SK-N-SH (cell line): ENCODE measurements at regions not wholly inside any gene's neighbourhood (a gene's known extent, or its start where the extent isn't known, plus 50 kb on each side); places are given as distances from the start of the nearest gene placed in this dataset.

Experiments used
- CTCF ChIA-PET: fragments of 300-600, 350-600 bp; formaldehyde crosslinking; extraction: SDS; loops from one replicate; lab custom pipeline; 2021; lab: Yijun Ruan, JAX
- POLR2A ChIA-PET: fragments of 350-600 bp; sonication (Branson Sonifier 250); formaldehyde crosslinking; extraction: SDS; loops from one replicate; lab custom pipeline; 2020; ENCODE audit warnings: antibody characterized with exemption, inconsistent platforms; lab: Yijun Ruan, JAX
- DNase-seq: peaks from one replicate; pipeline ENCODE4 v3.0.0; 2012
- H2AFZ ChIP-seq: fragments of 200-600 bp; sonication (generic); 2 replicates; pipeline ENCODE4 v1.8.1; 2016; ENCODE audit warnings: antibody characterized with exemption, mild to moderate bottlenecking, low read depth
- H3F3A ChIP-seq: fragments of 200-600 bp; sonication (generic); replicated peaks from 2 replicates; pipeline ENCODE3; 2016; ENCODE audit warnings: antibody characterized with exemption, mild to moderate bottlenecking; ENCODE audit not compliant: insufficient read depth
- H3K27ac ChIP-seq, 2 experiments: fragments of 200-500 bp in 1 of 2; fragments of 200-600 bp in 1 of 2; sonication (Bioruptor generic) in 1 of 2; sonication (generic), shearing (Covaris generic) in 1 of 2; 2 replicates each; pipeline versions ENCODE4 v1.5.1 to v1.6.1; 2014 to 2016; ENCODE audit warnings: low read depth in 2 of 2, inconsistent platforms in 1 of 2, low read length in 1 of 2, mild to moderate bottlenecking in 1 of 2, mixed read lengths in 1 of 2
- H3K27me3 ChIP-seq: fragments of 200-600 bp; sonication (generic), shearing (Covaris generic); 2 replicates; pipeline ENCODE4 v1.6.1; 2016; ENCODE audit warnings: mixed run types; ENCODE audit not compliant: insufficient read depth
- H3K36me3 ChIP-seq, 2 experiments: fragments of 200-500 bp in 1 of 2; fragments of 200-600 bp in 1 of 2; sonication (Bioruptor generic) in 1 of 2; sonication (generic) in 1 of 2; replicated peaks in 1 of 2; 2 replicates each; pipeline versions ENCODE3 to v1.5.1; 2014 to 2016; ENCODE audit warnings: low read length in 1 of 2, mild to moderate bottlenecking in 1 of 2; ENCODE audit not compliant: insufficient read depth in 2 of 2, control insufficient read depth in 1 of 2
- H3K4me1 ChIP-seq, 2 experiments: fragments of 200-500 bp in 1 of 2; fragments of 200-600 bp in 1 of 2; sonication (Bioruptor generic) in 1 of 2; sonication (generic), shearing (Covaris generic) in 1 of 2; 2 replicates each; pipeline versions ENCODE4 v1.5.1 to v1.6.1; 2014 to 2016; ENCODE audit warnings: low read depth in 1 of 2, low read length in 1 of 2, mixed run types in 1 of 2; ENCODE audit not compliant: insufficient read depth in 2 of 2, control insufficient read depth in 1 of 2
- H3K4me2 ChIP-seq: fragments of 200-600 bp; sonication (generic), shearing (Covaris generic); 2 replicates; pipeline ENCODE4 v1.6.1; 2017; ENCODE audit warnings: mixed run types
- H3K4me3 ChIP-seq, 2 experiments: fragments of 200-500 bp in 1 of 2; fragments of 200-600 bp in 1 of 2; sonication (Bioruptor generic) in 1 of 2; sonication (generic), shearing (Covaris generic) in 1 of 2; 2 replicates each; pipeline versions ENCODE4 v1.5.1 to v1.8.1; 2014 to 2016; ENCODE audit warnings: low read depth in 2 of 2, inconsistent platforms in 1 of 2, low read length in 1 of 2, mild to moderate bottlenecking in 1 of 2, mixed read lengths in 1 of 2, moderate library complexity in 1 of 2
- H3K79me2 ChIP-seq: fragments of 200-600 bp; sonication (generic); 2 replicates; pipeline ENCODE4 v1.8.1; 2017; ENCODE audit warnings: mild to moderate bottlenecking; ENCODE audit not compliant: insufficient read depth
- H3K9ac ChIP-seq: fragments of 200-600 bp; sonication (generic); 2 replicates; pipeline ENCODE4 v1.6.1; 2017; ENCODE audit warnings: mixed run types
- H3K9me2 ChIP-seq: fragments of 200-600 bp; sonication (generic); 2 replicates; pipeline ENCODE4 v1.6.1; 2017; ENCODE audit warnings: mixed run types
- H3K9me3 ChIP-seq: fragments of 200-600 bp; sonication (generic); 2 replicates; pipeline ENCODE4 v1.6.1; 2017; ENCODE audit warnings: mixed run types, mild to moderate bottlenecking, moderate library complexity
- H4K20me1 ChIP-seq: fragments of 200-600 bp; sonication (generic); 2 replicates; pipeline ENCODE4 v1.6.1; 2017; ENCODE audit warnings: mild to moderate bottlenecking, mixed run types; ENCODE audit not compliant: insufficient read depth
- CTCF ChIP-seq: fragments of 200-600 bp; sonication (generic); IDR thresholded peaks from 2 replicates; pipeline ENCODE4 v1.6.1; 2017; ENCODE audit warnings: antibody characterized with exemption, mild to moderate bottlenecking, moderate library complexity
- ELF1 ChIP-seq: IDR thresholded peaks from 2 replicates; pipeline ENCODE4 v1.4.0; 2012
- EZH2phosphoT487 ChIP-seq: fragments of 200-600 bp; sonication (generic); IDR thresholded peaks from 2 replicates; pipeline ENCODE4 v1.6.1; 2017; ENCODE audit warnings: low read depth, mixed run types, mild to moderate bottlenecking, antibody characterized with exemption, moderate library complexity, borderline replicate concordance
- FOXJ3 ChIP-seq: sonication (generic); formaldehyde crosslinking; IDR thresholded peaks from 2 replicates; pipeline ENCODE4 v1.5.1; 2020; ENCODE audit warnings: mild to moderate bottlenecking, missing genetic modification reagents
- FOXM1 ChIP-seq: IDR thresholded peaks from 2 replicates; pipeline ENCODE4 v1.4.0; 2012; ENCODE audit warnings: low read depth, mild to moderate bottlenecking
- GATA2 ChIP-seq: sonication (generic); formaldehyde crosslinking; IDR thresholded peaks from 2 replicates; pipeline ENCODE4 v1.5.0; 2020; ENCODE audit warnings: mild to moderate bottlenecking, missing genetic modification reagents
- IRF3 ChIP-seq: fragments of 150-350 bp; IDR thresholded peaks from 2 replicates; pipeline ENCODE4 v1.6.1; 2016; ENCODE audit warnings: mild to moderate bottlenecking, low read depth, low read length
- MAX ChIP-seq: IDR thresholded peaks from 2 replicates; pipeline ENCODE4 v1.4.0; 2012; ENCODE audit warnings: low read depth
- MEF2A ChIP-seq: IDR thresholded peaks from 2 replicates; pipeline ENCODE4 v1.4.0; 2012; ENCODE audit warnings: low read depth, borderline replicate concordance
- MXI1 ChIP-seq: IDR thresholded peaks from 2 replicates; pipeline ENCODE4 v1.6.1; 2012; ENCODE audit warnings: mild to moderate bottlenecking, low read depth, low read length, improper control_type of control experiment
- NFIC ChIP-seq: IDR thresholded peaks from 2 replicates; pipeline ENCODE4 v1.4.0; 2012; ENCODE audit warnings: borderline replicate concordance
- PBX3 ChIP-seq: IDR thresholded peaks from 2 replicates; pipeline ENCODE4; 2012
- POLR2AphosphoS5 ChIP-seq: IDR thresholded peaks from 2 replicates; pipeline ENCODE4 v1.6.1; 2012; ENCODE audit warnings: low read depth, low read length
- RCOR1 ChIP-seq: fragments of 150-350 bp; IDR thresholded peaks from 2 replicates; pipeline ENCODE4 v1.6.1; 2017; ENCODE audit warnings: antibody characterized with exemption, low read length
- SIN3A ChIP-seq: IDR thresholded peaks from 2 replicates; pipeline ENCODE4 v1.6.1; 2012; ENCODE audit warnings: low read depth, mild to moderate bottlenecking, low read length, moderate library complexity, borderline replicate concordance
- TCF12 ChIP-seq: IDR thresholded peaks from 2 replicates; pipeline ENCODE4 v1.4.0; 2012
- TEAD4 ChIP-seq: IDR thresholded peaks from 2 replicates; pipeline ENCODE4 v1.4.0; 2012; ENCODE audit warnings: mild to moderate bottlenecking, borderline replicate concordance; ENCODE audit not compliant: insufficient read depth
- USF1 ChIP-seq: IDR thresholded peaks from 2 replicates; pipeline ENCODE4 v1.4.0; 2012; ENCODE audit warnings: low read depth, borderline replicate concordance
- YY1 ChIP-seq: IDR thresholded peaks from 2 replicates; pipeline ENCODE4 v1.4.0; 2012; ENCODE audit warnings: low read depth, mild to moderate bottlenecking
- ZBTB33 ChIP-seq: IDR thresholded peaks from 2 replicates; pipeline ENCODE4 v1.4.0; 2012; ENCODE audit warnings: low read depth, borderline replicate concordance
- WGBS: methylation state at CpG from one replicate; pipeline ENCODE4 v1.1.6; 2017; ENCODE audit warnings: low lambda C conversion rate; 5-methylcytosine and 5-hydroxymethylcytosine counted together

- Histone ChIP-seq H2AFZ (no peak overlapping the region), H3K27ac (no peak overlapping the region), H4K20me1 (no peaks in the 10 kb centered on the region), H3K27me3 (no peaks in the 10 kb centered on the region; the same call in 1 of the 2 replicates), H3K4me2 (no peak overlapping the region), H3K36me3 (no peaks in the 10 kb centered on the region), H3K9me2 (no peaks in the 10 kb centered on the region), H3K4me3 (no peak overlapping the region)
- CTCF ChIA-PET: no interaction called here
- 0% methylated on average over 1 of the region's 1 CpG for WGBS
- TF ChIP-seq CTCF (no peak), MXI1 (no peak), ZBTB33 (no peak), EZH2phosphoT487 (no peak), FOXJ3 (no peak), USF1 (no peak), TEAD4 (no peak), PBX3 (no peak), RCOR1 (no peak), YY1 (no peak), ELF1 (no peak), SIN3A (no peak), MEF2A (no peak), FOXM1 (no peak), MAX (no peak), TCF12 (no peak), GATA2 (CRISPR knock-in tag) (no peak), IRF3 (no peak), NFIC (no peak), POLR2AphosphoS5 (no peak)
- TF ChIP-seq, all 33 proteins: peak for 0
- Histone ChIP-seq H3K4me1 (no peaks in the 10 kb centered on the region), H3K9me3 (no peaks in the 10 kb centered on the region), H3F3A (no peaks in the 10 kb centered on the region), H3K79me2 (no peaks in the 10 kb centered on the region), H3K9ac (no peak overlapping the region)
- no peak for DNase-seq
- POLR2A ChIA-PET: no interaction called here
These were observed 179.5 kb upstream of the CXCL12 start for GRCh38 chr10:44564361-44564760.
